A549 (cell line): ENCODE measurements at regions not wholly inside any gene's neighbourhood (a gene's known extent, or its start where the extent isn't known, plus 50 kb on each side); places are given as distances from the start of the nearest gene placed in this dataset.

ENCODE experiments used
- ATAC-seq, 2 experiments: fragments of 200-7000 bp in 1 of 2; fragments of >200 bp in 1 of 2; cut with Nextera tagmentation in 1 of 2; cut with Tn5 transposase in 1 of 2; 3 replicates each; pipeline versions ENCODE4 v1.8.0 to v1.9.1; 2018 to 2020; ENCODE audit warnings: mild to moderate bottlenecking in 1 of 2, moderate library complexity in 1 of 2
- CTCF ChIA-PET: fragments of 300-600 bp; sonication (Branson Sonifier 250); formaldehyde crosslinking; extraction: SDS; loops from one replicate; lab custom pipeline; 2021; ENCODE audit warnings: antibody characterized with exemption, inconsistent platforms; lab: Yijun Ruan, JAX
- POLR2A ChIA-PET: fragments of 350-600 bp; formaldehyde crosslinking; extraction: SDS; loops from one replicate; lab custom pipeline; 2021; ENCODE audit warnings: antibody characterized with exemption, inconsistent platforms; lab: Yijun Ruan, JAX
- DNase-seq, 2 experiments: peaks; one replicate each; pipeline versions ENCODE4 v3.0.0 to v3.0.0-alpha.2; 2011 to 2016; ENCODE audit warnings: low read depth in 1 of 2, low spot score in 1 of 2
- FAIRE-seq: peaks from 2 replicates; lab custom pipeline; 2011; peaks lifted over from hg19 to GRCh38; lab: Jason Lieb, UNC
- H3K27ac ChIP-seq, 2 experiments: fragments of >200 bp; sonication (Bioruptor Twin); formaldehyde crosslinking; 3 replicates each; pipeline ENCODE4 v1.5.1; 2016 to 2017
- H3K4me1 ChIP-seq: fragments of >200 bp; sonication (Bioruptor Twin); formaldehyde crosslinking; 3 replicates; pipeline ENCODE4 v1.6.1; 2016
- H3K4me2 ChIP-seq: fragments of >200 bp; sonication (Bioruptor Twin); formaldehyde crosslinking; 3 replicates; pipeline ENCODE4 v1.6.1; 2016
- H3K4me3 ChIP-seq: fragments of >200 bp; sonication (Bioruptor Twin); formaldehyde crosslinking; 3 replicates; pipeline ENCODE4 v1.5.1; 2016
- H3K9me3 ChIP-seq: fragments of >200 bp; sonication (Bioruptor Twin); formaldehyde crosslinking; 3 replicates; pipeline ENCODE4 v1.6.1; 2016
- BCL3 ChIP-seq: fragments of >200 bp; sonication (Bioruptor Twin); formaldehyde crosslinking; IDR thresholded peaks from 3 replicates; pipeline ENCODE4 v1.6.1; 2016
- CBX2 ChIP-seq: fragments of 200-600 bp; sonication (generic); IDR thresholded peaks from 2 replicates; pipeline ENCODE4 v1.6.1; 2016; ENCODE audit warnings: low read depth, mild to moderate bottlenecking, borderline replicate concordance
- EHMT2 ChIP-seq: fragments of 200-600 bp; sonication (generic); IDR thresholded peaks from 2 replicates; pipeline ENCODE4 v1.6.1; 2016; ENCODE audit warnings: antibody characterized with exemption, low read depth, mild to moderate bottlenecking, moderate library complexity
- EP300 ChIP-seq, 2 experiments: fragments of >200 bp; sonication (Bioruptor Twin); formaldehyde crosslinking; IDR thresholded peaks; 2 replicates in 1 of 2; 3 replicates in 1 of 2; pipeline ENCODE4 v1.6.1; 2016 to 2017
- FOSB ChIP-seq: fragments of 250-450 bp; sonication (Bioruptor Pico); IDR thresholded peaks from 2 replicates; pipeline ENCODE4 v1.5.0; 2020; ENCODE audit warnings: mild to moderate bottlenecking, moderate library complexity
- HES2 ChIP-seq: fragments of >200 bp; sonication (Bioruptor Twin); formaldehyde crosslinking; IDR thresholded peaks from 2 replicates; pipeline ENCODE4 v1.6.1; 2016
- HEYL ChIP-seq: fragments of 250-450 bp; sonication (Bioruptor Pico); IDR thresholded peaks from 2 replicates; pipeline ENCODE4 v1.8.0; 2021; ENCODE audit warnings: mild to moderate bottlenecking, moderate library complexity
- HMGXB4 ChIP-seq: fragments of 250-450 bp; sonication (Bioruptor Pico); IDR thresholded peaks from 2 replicates; pipeline ENCODE4 v1.5.0; 2021; ENCODE audit warnings: mild to moderate bottlenecking, moderate library complexity, borderline replicate concordance
- HOXB5 ChIP-seq: fragments of 250-450 bp; sonication (Bioruptor Pico); IDR thresholded peaks from 2 replicates; pipeline ENCODE4 v1.5.0; 2020; ENCODE audit warnings: mild to moderate bottlenecking, moderate library complexity
- JUNB ChIP-seq: fragments of >200 bp; sonication (Bioruptor Twin); formaldehyde crosslinking; IDR thresholded peaks from 2 replicates; pipeline ENCODE4 v1.6.1; 2016
- MAFK ChIP-seq: fragments of 450-650 bp; IDR thresholded peaks from 2 replicates; pipeline ENCODE4 v1.6.1; 2014; ENCODE audit not compliant: partially characterized antibody
- MYC ChIP-seq: IDR thresholded peaks from 2 replicates; pipeline ENCODE4 v1.6.1; 2012; ENCODE audit warnings: mild to moderate bottlenecking, inconsistent platforms, low read length, improper control_type of control experiment, borderline replicate concordance
- NFE2L2 ChIP-seq: fragments of 150-350 bp; conservative IDR thresholded peaks from 2 replicates; pipeline ENCODE4 v1.6.1; 2014; ENCODE audit warnings: low read length
- POLR2AphosphoS2 ChIP-seq: conservative IDR thresholded peaks from 2 replicates; pipeline ENCODE4 v1.6.1; 2012; ENCODE audit warnings: low read length, improper control_type of control experiment, inconsistent platforms
- RCOR1 ChIP-seq: fragments of 150-350 bp; IDR thresholded peaks from 2 replicates; pipeline ENCODE4 v1.6.1; 2014; ENCODE audit warnings: antibody characterized with exemption, low read length, low read depth
- RNF2 ChIP-seq: fragments of 200-600 bp; sonication (generic); IDR thresholded peaks from 2 replicates; pipeline ENCODE4 v1.6.1; 2016; ENCODE audit warnings: low read depth, mild to moderate bottlenecking, antibody characterized with exemption, moderate library complexity, borderline replicate concordance
- SREBF2 ChIP-seq: fragments of 450-650 bp; IDR thresholded peaks from 2 replicates; pipeline ENCODE4 v1.6.1; 2014; ENCODE audit warnings: mild to moderate bottlenecking, moderate library complexity
- TP53 ChIP-seq: fragments of 250-450 bp; sonication (Bioruptor Pico); IDR thresholded peaks from 2 replicates; pipeline ENCODE4 v1.5.0; 2021; ENCODE audit warnings: mild to moderate bottlenecking, moderate library complexity
- ZFP36 ChIP-seq: fragments of 450-650 bp; IDR thresholded peaks from 2 replicates; pipeline ENCODE4 v1.6.1; 2014; ENCODE audit warnings: borderline replicate concordance; ENCODE audit not compliant: partially characterized antibody
- ZNF302 ChIP-seq: fragments of 250-450 bp; sonication (Bioruptor Pico); IDR thresholded peaks from 2 replicates; pipeline ENCODE4 v1.9.0; 2021; ENCODE audit warnings: inconsistent platforms, mild to moderate bottlenecking, moderate library complexity
- ZSCAN20 ChIP-seq: fragments of 250-450 bp; sonication (Bioruptor Pico); IDR thresholded peaks from 2 replicates; pipeline ENCODE4 v1.8.0; 2022; ENCODE audit warnings: mild to moderate bottlenecking, moderate library complexity
- WGBS: methylation state at CpG from one replicate; pipeline ENCODE4 v1.1.6; 2017; ENCODE audit errors: missing lambda C conversion rate; 5-methylcytosine and 5-hydroxymethylcytosine counted together
- TF ChIP-seq, protein P1 (sequence below): fragments of 250-450 bp; sonication (Bioruptor Pico); IDR thresholded peaks from 2 replicates; pipeline ENCODE4 v1.5.0; 2020; ENCODE audit warnings: low read depth, mild to moderate bottlenecking, moderate library complexity
- TF ChIP-seq, protein P2 (sequence below): fragments of 200-600 bp; sonication (generic); IDR thresholded peaks from 2 replicates; pipeline ENCODE4 v1.6.1; 2016; ENCODE audit warnings: antibody characterized with exemption, mild to moderate bottlenecking, moderate library complexity

- POLR2A ChIA-PET: no interaction called here
Measured at GRCh38 chr12:125360540-125360939, 295.3 kb downstream of the AACS start.

DNA sequence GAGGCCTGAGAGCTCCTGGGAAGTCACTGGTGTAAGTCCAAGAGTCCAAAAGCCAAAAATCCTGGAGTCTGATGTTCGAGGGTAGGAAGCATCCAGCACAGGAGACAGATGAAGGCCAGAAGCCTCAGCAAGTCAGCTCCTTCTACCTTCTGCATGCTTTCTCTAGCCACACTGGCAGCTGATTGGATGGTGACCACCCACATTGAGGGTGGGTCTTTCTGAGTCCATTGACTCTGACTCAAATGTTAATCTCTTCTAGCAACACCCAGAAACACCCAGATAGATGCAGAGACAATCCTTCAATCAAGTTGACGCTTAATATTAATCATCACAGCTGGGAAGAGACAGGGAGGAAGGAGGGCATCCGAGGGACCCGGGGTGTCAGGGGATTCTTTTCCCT is 305.8 kb downstream of the AACS start:
- TF ChIP-seq RCOR1: no peak
- TF ChIP-seq ZNF302 (CRISPR knock-in tag): no peak
- TF ChIP-seq JUNB: no peak
- TF ChIP-seq ZSCAN20: no peak
- no peak for TF ChIP-seq NFE2L2
- TF ChIP-seq HEYL (CRISPR knock-in tag): no peak
- TF ChIP-seq EP300 (IDR thresholded peaks at IDR 0.05): no peak
- no peak for TF ChIP-seq HOXB5 (CRISPR knock-in tag)
- TF ChIP-seq TP53 (CRISPR knock-in tag): no peak
- TF ChIP-seq CBX2: no peak

More at GRCh38 chr12:125360540-125360939, 295.3 kb downstream of the AACS start:
- 0% methylated on average over 4 of the region's 4 CpGs for WGBS
- FAIRE-seq (no peak), ATAC-seq (no peak), DNase-seq (no peak)
- H3K9me3 ChIP-seq: no peaks in the 10 kb centered on the region
- H3K4me1 ChIP-seq: no peaks in the 10 kb centered on the region
- H3K4me2 ChIP-seq: no peak overlapping the region
- no peak overlapping the region for H3K27ac ChIP-seq
- H3K4me3 ChIP-seq: no peak overlapping the region
- CTCF ChIA-PET: interaction anchor here (2.0 kb wide), 1 partner anchor 30 kb away, joined by 6 read pairs; no protein-coding TSS in a partner anchor
- TF ChIP-seq ZFP36: peak; percentile 42
- no peak for TF ChIP-seq RCOR1

GRCh38 chr12:125372085-125372484 is 306.9 kb downstream of the AACS start:
- Histone ChIP-seq H3K4me1 (no peaks in the 10 kb centered on the region), H3K4me2 (no peak overlapping the region), H3K27ac (no peak overlapping the region), H3K4me3 (no peak overlapping the region), H3K9me3 (no peaks in the 10 kb centered on the region)
- no peak for FAIRE-seq
- 36% methylated on average over 4 of the region's 4 CpGs for WGBS
- ChIA-PET POLR2A (no interaction called here), CTCF (no interaction called here)
- TF ChIP-seq RNF2 (no peak), RCOR1 (no peak), POLR2AphosphoS2 (no peak), EHMT2 (no peak), HOXB5 (CRISPR knock-in tag) (no peak), FOSB (CRISPR knock-in tag) (no peak), MAFK (no peak), JUNB (no peak), MYC (no peak)
- DNase-seq: no peak
- no peak for ATAC-seq

More for the DNA sequence above, 305.8 kb downstream of the AACS start:
- FAIRE-seq: no peak
- no peak overlapping the region for H3K27ac ChIP-seq
- 21% methylated on average over 4 of the region's 4 CpGs for WGBS
- POLR2A ChIA-PET: no interaction called here
- CTCF ChIA-PET: no interaction called here
- H3K4me3 ChIP-seq: no peak overlapping the region
- no peaks in the 10 kb centered on the region for H3K9me3 ChIP-seq
- no peak for DNase-seq
- no peak overlapping the region for H3K4me2 ChIP-seq
- no peaks in the 10 kb centered on the region for H3K4me1 ChIP-seq
- no peak for ATAC-seq

- CTCF ChIA-PET: interaction anchor here (0.7 to 1.4 kb wide), 2 partner anchors 17 to 190 kb away, joined by 3 read pairs; no protein-coding TSS in a partner anchor
- no peak overlapping the region for H3K27ac ChIP-seq
- no peak overlapping the region for H3K4me2 ChIP-seq
- FAIRE-seq: no peak
- no peak overlapping the region for H3K4me3 ChIP-seq
- POLR2A ChIA-PET: no interaction called here
- DNase-seq: no peak
- TF ChIP-seq BCL3 (no peak), HMGXB4 (CRISPR knock-in tag) (no peak), HES2 (no peak), MAFK (no peak), SREBF2 (no peak), POLR2AphosphoS2 (no peak)
- TF ChIP-seq, protein P1, sequence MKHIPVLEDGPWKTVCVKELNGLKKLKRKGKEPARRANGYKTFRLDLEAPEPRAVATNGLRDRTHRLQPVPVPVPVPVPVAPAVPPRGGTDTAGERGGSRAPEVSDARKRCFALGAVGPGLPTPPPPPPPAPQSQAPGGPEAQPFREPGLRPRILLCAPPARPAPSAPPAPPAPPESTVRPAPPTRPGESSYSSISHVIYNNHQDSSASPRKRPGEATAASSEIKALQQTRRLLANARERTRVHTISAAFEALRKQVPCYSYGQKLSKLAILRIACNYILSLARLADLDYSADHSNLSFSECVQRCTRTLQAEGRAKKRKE (CRISPR knock-in tag): no peak
- TF ChIP-seq, protein P2, sequence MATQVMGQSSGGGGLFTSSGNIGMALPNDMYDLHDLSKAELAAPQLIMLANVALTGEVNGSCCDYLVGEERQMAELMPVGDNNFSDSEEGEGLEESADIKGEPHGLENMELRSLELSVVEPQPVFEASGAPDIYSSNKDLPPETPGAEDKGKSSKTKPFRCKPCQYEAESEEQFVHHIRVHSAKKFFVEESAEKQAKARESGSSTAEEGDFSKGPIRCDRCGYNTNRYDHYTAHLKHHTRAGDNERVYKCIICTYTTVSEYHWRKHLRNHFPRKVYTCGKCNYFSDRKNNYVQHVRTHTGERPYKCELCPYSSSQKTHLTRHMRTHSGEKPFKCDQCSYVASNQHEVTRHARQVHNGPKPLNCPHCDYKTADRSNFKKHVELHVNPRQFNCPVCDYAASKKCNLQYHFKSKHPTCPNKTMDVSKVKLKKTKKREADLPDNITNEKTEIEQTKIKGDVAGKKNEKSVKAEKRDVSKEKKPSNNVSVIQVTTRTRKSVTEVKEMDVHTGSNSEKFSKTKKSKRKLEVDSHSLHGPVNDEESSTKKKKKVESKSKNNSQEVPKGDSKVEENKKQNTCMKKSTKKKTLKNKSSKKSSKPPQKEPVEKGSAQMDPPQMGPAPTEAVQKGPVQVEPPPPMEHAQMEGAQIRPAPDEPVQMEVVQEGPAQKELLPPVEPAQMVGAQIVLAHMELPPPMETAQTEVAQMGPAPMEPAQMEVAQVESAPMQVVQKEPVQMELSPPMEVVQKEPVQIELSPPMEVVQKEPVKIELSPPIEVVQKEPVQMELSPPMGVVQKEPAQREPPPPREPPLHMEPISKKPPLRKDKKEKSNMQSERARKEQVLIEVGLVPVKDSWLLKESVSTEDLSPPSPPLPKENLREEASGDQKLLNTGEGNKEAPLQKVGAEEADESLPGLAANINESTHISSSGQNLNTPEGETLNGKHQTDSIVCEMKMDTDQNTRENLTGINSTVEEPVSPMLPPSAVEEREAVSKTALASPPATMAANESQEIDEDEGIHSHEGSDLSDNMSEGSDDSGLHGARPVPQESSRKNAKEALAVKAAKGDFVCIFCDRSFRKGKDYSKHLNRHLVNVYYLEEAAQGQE: no peak
- TF ChIP-seq, all 56 proteins: peak for 0
- 4% methylated on average over 6 of the region's 6 CpGs for WGBS
- no peak for ATAC-seq
- H3K9me3 ChIP-seq: no peaks in the 10 kb centered on the region
- no peaks in the 10 kb centered on the region for H3K4me1 ChIP-seq
Measured at GRCh38 chr12:125373375-125373774, 308.1 kb downstream of the AACS start.
